GM21737 (cell line): ENCODE measurements at regions not wholly inside any gene's neighbourhood (a gene's known extent, or its start where the extent isn't known, plus 50 kb on each side); places are given as distances from the start of the nearest gene placed in this dataset.
"Not testable (repeated sequence)": the region's sequence is repeated elsewhere in the genome, so short reads cannot be mapped to it uniquely, and the experiment has no call there.

Experiments
- ATAC-seq: cut with Tn5 transposase; IDR thresholded peaks from one replicate; pipeline ENCODE4 v1.9.1; 2021; ENCODE audit warnings: mild to moderate bottlenecking, moderate library complexity; ENCODE audit not compliant: unreplicated experiment

- ATAC-seq = no peak
Observed at GRCh38 chr18:47682876-47683275, 247.6 kb downstream of the SMAD2 start.

- peak; percentile 62 for ATAC-seq
Observed at GRCh38 chr18:47680488-47680887, 250.0 kb downstream of the SMAD2 start.

- ATAC-seq = no peak
Observed at GRCh38 chr18:47679864-47680263, 250.6 kb downstream of the SMAD2 start.

- no peak for ATAC-seq
Observed at GRCh38 chr18:47677952-47678351, 252.5 kb downstream of the SMAD2 start.

- ATAC-seq = no peak
Observed at GRCh38 chr18:47669815-47670214, 260.6 kb downstream of the SMAD2 start.

GRCh38 chr18:47658498-47658897 is 272.0 kb downstream of the SMAD2 start:
- ATAC-seq = no peak

GRCh38 chr18:47654988-47655387 is 275.5 kb downstream of the SMAD2 start:
- no peak for ATAC-seq

- ATAC-seq = no peak
Observed at GRCh38 chr18:47644896-47645295, 285.6 kb downstream of the SMAD2 start.

- ATAC-seq = not testable (repeated sequence)
Observed at GRCh38 chr18:47637551-47637950, 292.9 kb downstream of the SMAD2 start.

- ATAC-seq = no peak
Observed at GRCh38 chr18:47635416-47635815, 295.0 kb downstream of the SMAD2 start.

GRCh38 chr18:47632970-47633635 is 297.4 kb downstream of the SMAD2 start:
- no peak for ATAC-seq

- ATAC-seq = no peak
Observed at GRCh38 chr18:47628893-47629292, 301.6 kb downstream of the SMAD2 start.

- ATAC-seq = no peak
Observed at GRCh38 chr18:47628240-47628781, 302.1 kb downstream of the SMAD2 start.

GRCh38 chr18:47627030-47627429 is 303.4 kb downstream of the SMAD2 start:
- ATAC-seq = no peak

GRCh38 chr18:47619771-47620448 is 310.5 kb downstream of the SMAD2 start:
- ATAC-seq = no peak

- no peak for ATAC-seq
Observed at GRCh38 chr18:47618758-47619157, 311.7 kb downstream of the SMAD2 start.

GRCh38 chr18:47615043-47615442 is 315.4 kb downstream of the SMAD2 start:
- no peak for ATAC-seq

GRCh38 chr18:47613929-47614328 is 316.5 kb downstream of the SMAD2 start:
- no peak for ATAC-seq

- ATAC-seq = no peak
Observed at GRCh38 chr18:47611649-47612048, 318.8 kb downstream of the SMAD2 start.

GRCh38 chr18:47606526-47606925 is 323.9 kb downstream of the SMAD2 start:
- ATAC-seq = no peak

- no peak for ATAC-seq
Observed at GRCh38 chr18:47605093-47605492, 325.4 kb downstream of the SMAD2 start.

- ATAC-seq = no peak
Observed at GRCh38 chr18:47604021-47604420, 326.4 kb downstream of the SMAD2 start.
